NCI-H774 (cell line): ENCODE measurements at regions not wholly inside any gene's neighbourhood (a gene's known extent, or its start where the extent isn't known, plus 50 kb on each side); places are given as distances from the start of the nearest gene placed in this dataset.

ENCODE experiments used
- DNase-seq: peaks from one replicate; lab custom pipeline; 2025; lab: John Stamatoyannopoulos, UW

DNA sequence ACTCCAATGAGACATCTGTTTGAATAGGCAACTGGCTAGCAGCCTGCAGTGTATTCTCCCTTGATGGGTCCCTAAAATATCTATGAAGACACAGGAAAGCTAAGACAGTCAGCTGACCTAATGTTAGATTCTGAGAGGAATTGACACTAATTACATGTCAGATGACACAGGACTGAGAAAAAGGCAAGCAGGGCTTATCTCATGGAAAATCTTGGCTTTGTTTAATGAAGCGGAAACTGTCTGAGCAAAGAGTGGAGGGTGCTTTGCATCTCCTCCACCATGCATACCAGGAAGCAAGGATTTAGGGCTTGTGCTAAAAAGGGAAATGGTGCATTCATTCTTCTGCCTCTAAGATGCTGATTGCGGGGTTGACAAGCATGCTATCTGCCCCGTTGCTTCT is 135.5 kb upstream of the GLI3 start:
- no peak for DNase-seq

DNA sequence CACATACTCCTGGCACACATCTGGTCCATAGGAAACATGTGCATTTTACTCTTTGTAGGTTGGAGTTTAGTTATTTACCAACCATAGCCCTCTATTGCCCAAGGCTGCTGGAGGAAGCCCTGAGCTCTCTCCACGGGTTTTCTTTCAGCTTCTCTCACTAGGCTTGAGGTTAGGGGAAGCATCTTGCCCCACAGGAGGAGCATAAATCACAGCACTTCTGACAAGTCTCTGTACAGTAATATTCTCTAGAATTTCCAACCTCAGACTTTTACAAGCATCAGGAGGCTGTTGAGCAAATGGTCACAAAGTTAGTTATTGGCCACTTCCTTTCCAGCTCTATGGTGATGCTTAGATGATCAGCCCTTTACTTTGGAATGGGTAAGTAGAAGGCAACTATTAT is 122.9 kb upstream of the GLI3 start:
- no peak for DNase-seq

DNA sequence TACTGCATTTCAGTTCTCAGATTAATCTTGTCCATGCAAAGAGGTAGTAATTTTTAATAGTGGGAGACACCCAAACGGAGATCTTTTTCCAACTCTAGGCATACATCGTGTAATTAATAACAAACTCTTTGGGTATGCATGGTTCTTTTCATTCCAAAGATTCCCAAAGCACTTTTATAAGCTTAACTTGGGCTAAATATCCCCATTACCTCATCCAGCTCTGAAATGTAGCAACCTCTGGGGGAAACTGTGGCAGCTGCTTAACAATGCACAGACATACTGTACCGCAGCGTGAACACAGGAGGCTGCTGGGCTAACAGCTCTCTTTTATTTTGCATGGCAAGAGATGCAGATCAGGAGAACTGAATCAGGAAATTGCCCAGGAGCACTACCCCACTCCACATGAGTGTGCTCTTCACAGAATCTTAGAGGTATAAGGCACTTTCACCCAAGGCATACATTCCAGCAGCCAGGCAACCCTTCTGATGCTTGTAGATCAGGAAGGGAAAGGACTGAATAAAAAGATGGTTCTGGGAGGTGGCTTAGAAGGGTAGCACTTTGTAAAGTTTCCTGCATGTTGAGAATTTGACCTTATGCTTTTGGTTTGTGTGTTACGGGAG is 114.4 kb upstream of the GLI3 start:
- no peak for DNase-seq

DNA sequence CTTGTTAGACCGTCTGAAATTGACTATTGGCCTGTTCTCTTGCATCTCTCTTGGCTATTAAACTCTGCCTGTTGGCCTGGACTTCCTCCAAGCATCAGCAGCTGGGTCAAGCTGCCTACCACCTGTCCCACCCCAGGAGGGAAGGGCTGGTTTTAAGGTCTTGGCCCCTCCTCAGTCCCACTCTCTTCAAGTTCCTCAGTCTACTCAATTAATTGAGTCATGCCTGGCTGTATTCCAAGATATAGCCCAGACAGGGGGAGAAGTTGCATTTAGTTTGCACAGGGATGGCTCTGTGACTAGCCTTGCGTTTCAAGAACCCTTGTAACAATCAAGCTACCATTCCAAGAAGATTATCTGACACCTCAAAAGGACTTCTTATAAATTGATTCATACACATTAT is 113.8 kb upstream of the GLI3 start:
- no peak for DNase-seq

DNA sequence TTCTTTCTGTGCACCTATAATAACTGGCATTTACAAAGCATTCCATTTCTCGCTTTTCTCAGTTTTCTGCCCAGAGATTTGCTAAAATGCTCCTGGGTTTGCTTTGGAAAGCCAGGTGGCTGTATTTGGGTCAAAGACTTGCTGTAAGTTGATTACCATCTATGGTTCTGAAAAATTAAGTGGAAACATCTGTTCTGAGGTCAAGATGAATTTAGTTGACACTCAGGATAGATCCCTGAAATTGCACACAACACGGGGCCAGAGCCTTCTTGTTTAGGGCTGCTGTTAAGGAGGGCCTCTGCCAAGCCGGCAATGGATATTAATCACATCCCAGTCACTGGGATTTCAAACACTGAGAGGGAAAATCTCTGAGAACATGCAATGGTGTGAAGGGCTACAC is 111.6 kb upstream of the GLI3 start:
- DNase-seq: no peak

DNA sequence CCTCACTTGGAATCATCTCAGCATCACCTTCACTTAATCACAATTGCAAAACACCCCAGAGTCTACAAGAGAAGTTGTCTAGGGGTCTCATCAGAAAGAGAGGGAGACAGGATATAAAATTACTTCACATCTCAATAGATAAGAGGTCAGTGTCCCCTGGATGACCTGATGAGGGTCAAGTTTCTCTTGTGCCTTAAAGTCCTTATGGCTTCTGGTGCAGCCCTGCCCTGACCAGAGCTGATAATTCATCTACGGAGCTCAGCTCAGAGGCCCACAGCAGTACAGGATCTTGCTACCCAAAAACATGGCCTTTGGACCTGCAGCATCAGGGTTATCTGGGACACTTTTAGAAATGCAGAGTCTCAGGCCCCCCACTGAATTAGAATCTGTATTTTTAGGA is 111.1 kb upstream of the GLI3 start:
- no peak for DNase-seq

DNA sequence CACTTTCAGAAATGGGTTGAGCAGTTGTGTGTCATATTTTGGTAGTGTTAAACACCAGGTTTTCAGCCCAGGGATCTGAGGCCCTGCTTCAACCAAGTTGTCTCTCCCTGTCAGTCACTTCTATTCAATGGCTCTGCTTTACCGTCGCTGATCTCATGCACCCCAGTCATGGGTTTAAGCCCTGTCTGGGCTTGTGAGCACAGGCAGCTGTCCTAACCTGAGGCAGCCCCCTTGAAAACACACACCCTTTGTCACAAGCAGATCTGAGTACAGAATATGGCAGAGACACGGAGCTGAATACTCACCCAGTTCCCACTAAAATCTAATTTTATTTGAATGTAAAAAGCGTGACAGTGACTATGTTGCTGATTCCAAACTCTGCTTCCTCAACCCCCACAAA is 110.6 kb upstream of the GLI3 start:
- no peak for DNase-seq

DNA sequence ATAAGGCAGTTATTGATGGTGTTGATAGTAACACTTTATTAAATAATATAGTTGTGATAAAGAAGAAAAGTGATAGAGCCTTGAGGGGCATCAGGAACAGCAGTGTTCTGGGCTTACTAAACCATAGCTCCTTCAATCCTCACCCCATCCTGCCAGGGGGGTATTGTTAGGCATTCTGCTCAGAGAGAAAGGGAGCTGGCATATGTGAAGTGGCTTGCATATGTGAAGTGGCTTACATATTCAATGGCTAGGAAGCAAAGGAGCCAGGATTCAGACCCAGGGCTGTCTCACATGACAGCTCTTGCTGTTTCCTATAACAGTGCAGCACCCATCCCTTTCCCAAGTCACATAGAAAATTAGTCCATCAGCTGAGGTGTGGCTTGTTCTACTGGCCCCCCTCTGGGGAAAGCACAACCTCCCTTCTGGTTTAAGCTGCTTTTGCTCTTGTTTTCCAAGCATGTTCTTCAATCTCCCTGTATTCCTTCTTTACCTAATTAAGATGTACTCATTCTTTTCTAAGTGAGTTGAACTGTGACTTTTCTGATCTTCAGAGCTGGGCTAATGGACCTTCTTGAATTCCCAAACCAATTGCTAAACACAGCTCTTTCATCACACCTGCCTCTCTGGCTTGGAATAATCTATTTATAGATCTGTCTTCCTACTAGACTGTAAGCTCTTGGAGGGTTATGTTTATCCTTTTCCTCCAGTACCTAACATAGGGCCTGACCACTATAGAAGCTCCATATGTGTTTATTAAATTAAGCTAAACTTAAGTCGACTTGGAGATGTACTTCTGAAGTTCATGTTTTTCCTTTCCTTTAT is 108.7 kb upstream of the GLI3 start:
- DNase-seq: no peak

DNA sequence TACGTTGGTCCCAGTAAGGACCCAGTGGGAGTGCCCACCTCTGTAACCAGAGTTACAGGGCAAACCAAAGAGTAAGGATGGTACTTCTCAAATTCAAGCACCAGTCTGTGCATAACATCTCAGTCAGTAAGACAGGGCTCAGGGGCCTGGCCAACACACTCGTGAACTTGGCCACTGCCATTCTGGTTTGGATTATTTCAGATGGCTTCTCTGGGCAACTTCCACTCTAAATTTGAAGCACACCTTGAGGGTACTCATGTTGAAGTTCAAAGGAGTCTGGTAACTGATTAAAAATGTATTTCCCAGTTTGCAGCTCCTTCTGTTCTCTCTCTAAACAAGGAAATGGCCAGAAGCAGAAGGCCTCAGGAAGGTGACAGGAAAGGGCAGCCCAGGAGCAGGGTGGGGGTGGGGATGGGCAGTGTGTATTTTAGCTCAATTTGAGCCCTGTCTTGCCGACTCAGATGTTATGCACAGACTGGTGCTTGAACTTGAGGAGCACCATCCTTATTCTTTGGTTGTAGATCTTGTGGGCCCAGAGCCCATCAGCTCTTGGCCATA is 107.3 kb upstream of the GLI3 start:
- no peak for DNase-seq

DNA sequence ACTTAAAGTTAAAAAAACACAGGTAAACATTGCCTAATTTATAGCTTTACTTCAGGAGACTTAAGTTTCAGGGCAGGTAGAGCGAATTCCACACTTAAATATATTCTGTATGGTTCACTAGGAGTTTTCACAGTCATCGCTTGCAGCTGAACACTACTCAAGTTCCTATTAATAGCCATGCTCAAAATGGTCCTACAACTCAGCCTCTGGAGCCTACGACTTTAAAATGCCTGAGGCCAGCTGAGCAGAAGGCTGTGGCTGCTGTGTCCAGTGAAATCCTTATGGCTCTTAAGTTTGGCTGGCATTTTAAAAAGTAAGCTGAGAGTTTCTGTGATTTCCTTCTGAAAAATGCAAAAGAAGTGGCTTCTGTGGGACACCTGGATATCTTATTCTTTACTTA is 105.4 kb upstream of the GLI3 start:
- no peak for DNase-seq

DNA sequence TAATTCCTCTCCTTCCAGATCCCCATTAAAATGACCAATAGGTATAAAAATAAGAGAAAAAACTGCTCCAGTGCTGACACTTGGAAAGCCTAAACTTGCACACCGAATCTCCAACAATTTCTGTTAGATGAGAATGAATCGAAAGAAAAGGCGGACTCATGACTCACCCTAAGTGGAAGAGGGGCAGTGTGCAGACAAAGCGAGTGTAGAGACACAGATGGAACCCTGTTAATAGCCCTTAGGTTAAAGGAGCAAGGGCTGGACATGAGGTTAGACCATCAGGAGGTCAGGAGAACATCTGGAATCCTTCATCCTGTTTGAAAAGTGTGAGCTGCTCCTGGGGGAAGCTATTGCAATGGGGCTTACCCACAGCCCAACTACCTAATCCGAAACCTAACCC is 103.4 kb upstream of the GLI3 start:
- DNase-seq: no peak

DNA sequence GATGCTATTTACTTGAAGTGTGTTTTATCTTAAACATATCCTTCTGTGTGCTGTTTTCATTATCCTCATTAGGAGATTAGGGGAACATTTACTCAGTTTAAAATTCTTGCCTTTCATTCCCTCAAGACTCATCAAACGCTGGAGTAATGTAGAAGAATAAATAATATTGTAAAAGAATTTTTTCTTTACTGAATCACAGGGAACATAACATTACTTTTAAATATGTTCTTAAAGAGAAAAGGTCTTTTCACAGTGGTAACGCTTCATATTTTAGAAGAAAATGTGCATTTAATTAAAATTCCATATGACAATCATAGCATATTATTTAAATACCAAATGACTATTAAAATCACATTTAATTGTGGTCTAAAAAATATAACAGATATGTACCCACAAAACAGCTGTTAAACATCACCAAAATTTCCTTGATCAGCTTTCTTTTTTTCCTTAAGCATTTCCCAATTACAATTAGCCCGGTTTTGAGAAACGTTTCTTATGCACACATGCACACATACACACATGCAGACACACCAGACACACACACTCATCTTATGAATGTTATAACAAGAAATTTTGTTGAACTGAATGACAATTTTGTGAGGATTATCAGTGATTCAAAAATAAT is 102.0 kb upstream of the GLI3 start:
- no peak for DNase-seq

DNA sequence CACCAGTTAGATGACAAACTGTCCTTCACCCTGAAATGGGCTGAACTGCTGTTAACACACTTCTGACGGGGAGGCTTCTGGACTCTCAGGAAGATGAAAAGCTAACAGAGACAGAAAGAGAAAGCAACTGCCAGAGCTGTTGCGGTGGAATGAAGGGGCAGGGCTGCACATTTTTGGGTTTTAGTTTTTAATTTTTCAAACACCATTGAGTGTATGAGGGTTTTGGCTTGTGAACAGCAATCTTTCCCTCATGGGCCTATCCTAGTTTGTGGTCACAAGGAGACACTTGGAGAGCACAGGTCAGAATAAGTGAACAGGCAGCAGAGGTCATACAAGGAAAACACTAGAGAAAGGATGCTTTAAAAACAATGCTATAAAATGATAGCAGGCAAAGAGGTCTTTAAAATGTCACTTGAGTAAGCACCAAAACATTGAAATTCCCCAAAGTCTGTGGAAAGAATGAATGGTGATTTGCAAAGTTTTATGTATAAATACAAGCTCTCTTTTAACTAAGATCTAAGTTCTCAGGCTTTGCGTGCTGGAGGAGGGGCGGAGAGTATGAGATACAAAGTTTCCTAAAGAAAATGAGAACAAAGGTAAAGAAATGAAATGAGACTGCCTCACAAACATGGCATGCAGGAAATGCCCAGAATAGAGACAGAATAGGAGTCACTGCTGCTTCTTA is 101.4 kb upstream of the GLI3 start:
- no peak for DNase-seq

DNA sequence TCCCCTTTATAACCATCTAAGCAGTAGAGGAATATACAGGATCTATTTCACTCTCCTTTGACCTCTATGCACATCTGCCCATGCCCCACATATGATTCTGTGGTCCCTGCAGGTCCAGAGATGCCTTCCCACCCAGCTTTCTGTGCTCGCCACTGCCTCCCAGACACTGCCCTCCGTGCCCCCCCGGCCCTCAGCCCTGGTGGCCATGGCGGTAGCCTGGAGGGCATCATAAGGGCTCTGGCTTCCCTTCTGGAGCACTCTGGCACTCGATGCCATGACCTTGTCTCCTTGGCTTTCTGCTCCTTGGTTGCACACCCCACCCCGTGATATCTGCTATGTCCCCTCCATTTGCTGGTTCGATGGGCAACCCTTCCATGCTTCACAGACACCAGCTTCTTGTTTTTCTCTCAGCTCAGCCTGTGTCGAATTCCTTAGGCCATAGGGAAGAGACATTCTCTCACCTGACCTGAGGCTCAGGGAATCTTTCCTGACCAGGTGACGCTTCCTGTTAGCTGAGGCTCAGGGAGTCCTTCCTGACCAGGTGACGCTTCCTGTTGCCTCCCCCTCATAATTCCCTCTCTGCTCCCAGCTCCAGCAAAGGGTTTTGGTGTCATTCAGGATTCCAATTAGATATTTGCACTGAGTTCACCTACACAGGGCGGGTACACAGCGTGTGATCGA is 100.4 kb upstream of the GLI3 start:
- DNase-seq: no peak

DNA sequence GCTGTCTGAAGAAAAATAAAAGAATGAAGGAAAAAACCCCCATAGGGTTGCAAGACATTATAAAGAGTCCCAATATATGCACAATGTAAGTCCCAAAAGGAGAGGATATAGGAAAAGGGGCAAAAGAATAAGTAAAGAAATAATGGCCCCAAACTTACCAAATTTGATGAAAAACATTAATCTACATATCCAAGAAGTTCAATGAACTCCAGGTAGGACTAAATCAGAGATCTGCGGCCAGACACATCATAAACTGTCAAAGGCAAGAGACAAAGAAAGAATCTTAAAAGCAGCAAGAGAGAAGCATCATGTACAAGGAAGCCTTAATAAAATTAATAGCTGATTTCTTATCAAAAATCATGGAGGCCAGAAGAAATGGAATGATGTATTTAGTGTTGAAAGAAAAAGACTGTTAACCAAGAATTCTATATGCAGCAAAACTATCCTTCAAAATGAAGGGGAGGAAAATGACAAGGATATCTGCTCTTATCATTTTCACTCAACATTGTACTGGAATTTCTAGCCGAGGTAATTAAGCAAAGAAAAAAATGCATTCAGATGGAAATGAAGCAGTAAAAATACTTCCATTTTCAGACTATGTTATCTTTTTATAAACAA is 95.7 kb upstream of the GLI3 start:
- no peak for DNase-seq

DNA sequence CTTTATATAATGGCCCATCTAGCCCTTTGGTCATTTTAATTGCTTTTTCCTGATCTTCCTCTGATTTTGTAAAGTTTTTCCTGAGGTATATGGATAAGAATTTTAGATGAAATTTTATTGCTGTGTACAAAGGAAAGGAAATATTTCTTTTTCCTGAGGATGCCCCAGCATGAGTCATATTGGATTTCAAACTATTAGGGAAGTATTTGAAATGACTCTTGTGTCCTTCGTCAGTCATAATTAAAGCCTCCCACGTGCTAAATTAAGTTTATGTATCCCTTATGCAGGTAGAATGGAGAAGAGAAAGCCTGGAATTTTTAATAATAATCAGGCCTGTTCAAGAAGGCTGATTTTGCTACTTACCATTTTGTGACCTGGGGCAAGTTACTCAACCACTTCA is 82.6 kb upstream of the GLI3 start:
- DNase-seq: no peak

DNA sequence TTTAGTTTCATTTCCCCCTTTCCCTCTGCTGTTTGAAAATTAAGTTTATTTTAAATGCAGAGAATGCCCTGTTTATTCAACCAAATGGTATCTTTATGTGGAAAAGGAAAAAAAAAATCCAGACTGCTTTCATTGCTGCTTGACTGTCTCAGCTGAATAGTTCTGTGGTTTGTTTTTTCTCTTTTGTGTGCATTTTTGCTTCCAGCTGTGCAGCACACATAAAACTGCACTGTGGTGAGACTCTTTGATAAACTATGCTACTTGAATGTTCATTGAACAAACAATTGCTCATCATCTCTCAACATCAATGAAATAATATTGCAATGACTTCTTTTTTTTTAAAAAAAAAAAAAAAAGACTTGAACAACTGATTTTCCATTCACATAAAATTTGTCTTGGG is 78.6 kb upstream of the GLI3 start:
- no peak for DNase-seq

DNA sequence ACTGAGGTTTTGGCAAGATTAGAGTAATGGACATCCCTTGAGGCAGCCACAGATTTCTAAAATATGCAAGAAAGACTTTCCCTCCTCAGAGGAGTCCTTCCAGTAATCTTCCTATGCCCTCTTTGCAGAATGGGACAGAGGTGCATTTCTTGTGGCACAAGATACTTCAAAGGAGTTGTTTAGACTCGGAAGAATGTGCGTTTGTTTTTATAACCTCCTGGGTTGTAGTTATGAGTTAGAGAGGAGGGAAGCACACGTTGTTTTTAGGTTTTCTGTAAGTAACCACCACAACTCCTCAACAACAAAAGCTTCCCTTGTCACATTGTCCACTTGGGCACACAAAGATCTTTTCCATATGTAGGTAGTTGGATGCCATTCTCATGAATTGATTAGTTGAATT is 78.1 kb upstream of the GLI3 start:
- no peak for DNase-seq

DNA sequence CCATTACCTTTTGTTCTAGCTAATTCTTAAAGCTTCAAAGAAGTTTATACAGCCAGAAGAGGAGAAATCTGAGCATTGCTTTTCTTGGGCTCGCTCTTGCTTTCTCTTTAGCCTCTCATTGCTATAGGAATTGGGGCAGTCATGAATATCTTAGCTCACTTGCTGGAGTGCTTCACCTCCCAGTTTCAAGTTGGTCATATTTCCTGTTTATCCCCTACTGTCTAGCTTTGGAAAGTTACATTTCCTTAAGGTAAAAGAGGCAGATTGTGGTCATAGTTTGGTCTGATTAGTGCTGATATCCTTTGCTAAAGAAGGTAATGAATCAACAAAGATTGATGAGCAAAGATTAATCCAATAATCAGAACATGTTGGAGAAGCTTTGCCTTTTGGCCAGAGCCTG is 77.7 kb upstream of the GLI3 start:
- DNase-seq: no peak

DNA sequence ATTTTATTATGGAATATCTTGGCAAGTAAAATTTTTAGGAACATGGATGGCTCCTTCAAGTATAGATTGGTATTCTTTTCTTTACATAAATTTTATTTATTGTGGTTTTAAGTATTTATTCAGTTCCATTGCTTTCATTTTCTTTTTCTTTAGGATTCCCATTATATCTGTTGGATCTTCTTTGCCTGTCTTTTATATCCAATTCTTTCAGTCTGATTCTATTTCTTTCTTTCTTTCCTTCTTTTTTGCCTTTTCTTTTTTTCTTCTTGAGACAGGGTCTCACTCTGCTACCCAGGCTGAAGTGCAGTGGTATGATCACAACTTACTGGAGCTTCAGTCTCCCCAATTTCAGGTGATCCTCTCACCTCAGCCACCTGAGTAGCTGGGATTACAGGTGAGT is 74.2 kb upstream of the GLI3 start:
- no peak for DNase-seq

DNA sequence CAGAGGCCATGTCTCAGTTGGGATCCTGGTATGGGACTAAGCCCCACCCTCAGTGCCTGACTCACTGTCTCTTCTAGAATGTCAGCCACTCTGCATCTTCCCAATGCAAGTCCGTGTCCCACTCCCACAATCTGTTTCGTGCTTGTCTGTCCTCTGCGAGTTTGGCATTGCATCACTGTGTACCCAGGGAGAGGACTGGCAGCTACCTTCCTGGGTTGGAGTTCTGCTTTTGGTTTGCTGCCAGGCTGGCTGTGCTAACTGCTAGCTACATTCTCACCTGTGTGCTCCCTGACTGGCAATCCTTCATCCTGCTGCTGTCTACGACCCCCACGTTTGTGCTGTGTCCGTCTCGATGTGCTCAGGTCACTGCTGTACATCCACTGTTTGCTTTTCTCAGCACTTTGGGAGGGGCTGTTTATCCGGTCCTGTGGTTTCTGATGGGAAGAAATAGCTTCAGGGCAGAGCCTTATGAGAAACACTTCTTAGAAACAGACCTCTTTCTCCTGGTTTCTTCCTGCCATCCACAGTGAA is 56.0 kb upstream of the GLI3 start:
- DNase-seq: no peak
